ENCODE measurements at regions not wholly inside any gene's neighbourhood (a gene's known extent, or its start where the extent isn't known, plus 50 kb on each side); places are given as distances from the start of the nearest gene placed in this dataset.

- no peak for TF ChIP-seq CEBPB (IDR thresholded peaks at IDR 0.05; ENCODE audit: low read depth)
- no peak for TF ChIP-seq RAD21 (IDR thresholded peaks at IDR 0.05; ENCODE audit: low read depth)
- TF ChIP-seq ZFX (IDR thresholded peaks at IDR 0.05): no peak
- no peak for TF ChIP-seq CTCF (IDR thresholded peaks at IDR 0.05 in 2 of 3, conservative IDR thresholded peaks at IDR 0.05 in 1 of 3; ENCODE audit: borderline replicate concordance in 1 of 3, insufficient read depth in 1 of 3, low read depth in 2 of 3, low read length in 2 of 3)
- TF ChIP-seq SIN3A (IDR thresholded peaks at IDR 0.05; ENCODE audit: low read depth): no peak
- no peak for TF ChIP-seq ZBTB33 (IDR thresholded peaks at IDR 0.05; ENCODE audit: extremely low read depth, insufficient replicate concordance, low read length)
- TF ChIP-seq EZH2phosphoT487 (IDR thresholded peaks at IDR 0.05; ENCODE audit: borderline replicate concordance): no peak
- TF ChIP-seq SP1 (IDR thresholded peaks at IDR 0.05; ENCODE audit: low read depth): no peak
These were observed 520.4 kb downstream of the FRK start for GRCh38 chr6:115540077-115540869.
